ENCODE measurements at regions not wholly inside any gene's neighbourhood (a gene's known extent, or its start where the extent isn't known, plus 50 kb on each side); places are given as distances from the start of the nearest gene placed in this dataset.

DNA sequence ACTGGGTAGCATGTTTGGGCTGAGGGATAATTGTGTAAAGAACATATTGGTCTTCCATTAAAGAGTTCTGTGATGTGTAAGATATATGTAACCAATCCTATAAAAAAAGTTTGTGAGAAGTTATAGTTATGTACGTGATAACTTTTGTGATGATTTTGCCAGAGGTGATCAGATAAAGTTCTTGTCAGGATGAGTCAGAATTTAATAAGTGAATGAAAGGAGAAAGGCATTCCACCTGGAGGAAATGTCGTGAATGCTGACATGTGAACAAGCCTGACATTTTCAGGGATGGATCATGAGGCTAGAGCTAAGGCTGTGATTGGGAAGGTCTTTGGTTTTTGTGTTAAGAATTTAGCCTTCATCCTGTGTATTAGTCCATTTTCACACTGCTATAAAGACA, 241.5 kb downstream of the SNAPC1 start:
- Histone ChIP-seq H3K9ac (ENCODE audit: extremely low read depth, insufficient read length, low read length) (no peak overlapping the region), H3K23ac (ENCODE audit: insufficient read length, low read depth, low read length) (no peak overlapping the region), H3K18ac (ENCODE audit: insufficient read length, low read depth, low read length) (no peak overlapping the region), H4K91ac (ENCODE audit: insufficient read length, low read depth, low read length) (no peak overlapping the region), H3K23me2 (ENCODE audit: insufficient read length, low read depth, low read length, poor library complexity, severe bottlenecking) (no peaks in the 10 kb centered on the region), H3K27ac (ENCODE audit: insufficient read length, low read depth, low read length) (no peak overlapping the region), H2BK5ac (ENCODE audit: insufficient read length, low read length) (no peak overlapping the region), H4K20me1 (ENCODE audit: control insufficient read depth, insufficient read depth, insufficient read length) (no peaks in the 10 kb centered on the region), H2BK12ac (ENCODE audit: insufficient read length, low read depth, low read length) (no peak overlapping the region), H4K5ac (ENCODE audit: insufficient read length, low read depth, low read length) (no peak overlapping the region), H3K56ac (ENCODE audit: insufficient read length, low read depth, low read length) (no peak overlapping the region), H2AK5ac (ENCODE audit: insufficient read length, low read length) (no peak overlapping the region), H3T11ph (ENCODE audit: low read length) (no peak overlapping the region), H3K14ac (ENCODE audit: insufficient read depth, low read length) (no peak overlapping the region), H2AFZ (ENCODE audit: low read length) (no peak overlapping the region), H4K8ac (replicated peaks; ENCODE audit: insufficient read length, low read depth, low read length) (no peak overlapping the region), H3K79me1 (ENCODE audit: insufficient read depth, low read depth, low read length, poor library complexity, severe bottlenecking) (no peaks in the 10 kb centered on the region), H3K9me3 (ENCODE audit: control insufficient read depth, low read depth, low read length) (no peaks in the 10 kb centered on the region), H2BK15ac (ENCODE audit: low read depth, low read length) (no peak overlapping the region), H2BK20ac (ENCODE audit: low read depth, low read length, poor library complexity, severe bottlenecking) (no peak overlapping the region), H2BK120ac (ENCODE audit: low read depth, low read length, poor library complexity, severe bottlenecking) (no peak overlapping the region), H3K27me3 (ENCODE audit: insufficient read depth, low read length) (no peaks in the 10 kb centered on the region), H3K4me2 (ENCODE audit: insufficient read depth, insufficient read length, low read length) (no peak overlapping the region), H3K79me2 (ENCODE audit: insufficient read depth, low read length) (no peaks in the 10 kb centered on the region), H3K4me1 (ENCODE audit: insufficient read depth, low read length) (no peaks in the 10 kb centered on the region), H3K4ac (ENCODE audit: low read depth, low read length) (no peak overlapping the region)
- TF ChIP-seq, protein P1, sequence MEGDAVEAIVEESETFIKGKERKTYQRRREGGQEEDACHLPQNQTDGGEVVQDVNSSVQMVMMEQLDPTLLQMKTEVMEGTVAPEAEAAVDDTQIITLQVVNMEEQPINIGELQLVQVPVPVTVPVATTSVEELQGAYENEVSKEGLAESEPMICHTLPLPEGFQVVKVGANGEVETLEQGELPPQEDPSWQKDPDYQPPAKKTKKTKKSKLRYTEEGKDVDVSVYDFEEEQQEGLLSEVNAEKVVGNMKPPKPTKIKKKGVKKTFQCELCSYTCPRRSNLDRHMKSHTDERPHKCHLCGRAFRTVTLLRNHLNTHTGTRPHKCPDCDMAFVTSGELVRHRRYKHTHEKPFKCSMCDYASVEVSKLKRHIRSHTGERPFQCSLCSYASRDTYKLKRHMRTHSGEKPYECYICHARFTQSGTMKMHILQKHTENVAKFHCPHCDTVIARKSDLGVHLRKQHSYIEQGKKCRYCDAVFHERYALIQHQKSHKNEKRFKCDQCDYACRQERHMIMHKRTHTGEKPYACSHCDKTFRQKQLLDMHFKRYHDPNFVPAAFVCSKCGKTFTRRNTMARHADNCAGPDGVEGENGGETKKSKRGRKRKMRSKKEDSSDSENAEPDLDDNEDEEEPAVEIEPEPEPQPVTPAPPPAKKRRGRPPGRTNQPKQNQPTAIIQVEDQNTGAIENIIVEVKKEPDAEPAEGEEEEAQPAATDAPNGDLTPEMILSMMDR (conservative IDR thresholded peaks at IDR 0.05): no peak
- peaks cover 10 to 11% of the 10 kb centered on the region in 2 experiments for H3K4me1 Mint-ChIP-seq
- H3K4me3 Mint-ChIP-seq: no peak overlapping the region
- peaks cover 0 to 13% (median 4%) of the 10 kb centered on the region in 3 experiments; a peak in 3 of 7 replicates for H3K36me3 Mint-ChIP-seq (ENCODE audit: insufficient read depth in 1 of 3, low read depth in 3 of 3)
- H3K27me3 Mint-ChIP-seq (ENCODE audit: low read depth): no peaks in the 10 kb centered on the region
- DNase-seq: no peak
- 100% methylated on average over 1 of the region's 2 CpGs for WGBS (ENCODE audit: extremely low coverage, insufficient read length, low lambda C conversion rate)
- H3K9me3 Mint-ChIP-seq: peaks cover 5 to 7% of the 10 kb centered on the region in 2 experiments; a peak in 4 of 5 replicates
- H3K27ac Mint-ChIP-seq: no peak overlapping the region

All from H9 (cell line).